SK-N-MC (cell line): ENCODE measurements at regions not wholly inside any gene's neighbourhood (a gene's known extent, or its start where the extent isn't known, plus 50 kb on each side); places are given as distances from the start of the nearest gene placed in this dataset.

ENCODE experiments used
- EZH2 ChIP-seq: fragments of 200-600 bp; sonication (generic); IDR thresholded peaks from one replicate; pipeline ENCODE4 v1.6.1; 2017; ENCODE audit warnings: antibody characterized with exemption
- POLR2AphosphoS5 ChIP-seq: IDR thresholded peaks from 2 replicates; pipeline ENCODE4 v1.6.1; 2012; ENCODE audit warnings: mild to moderate bottlenecking, low read depth, low read length, borderline replicate concordance

DNA sequence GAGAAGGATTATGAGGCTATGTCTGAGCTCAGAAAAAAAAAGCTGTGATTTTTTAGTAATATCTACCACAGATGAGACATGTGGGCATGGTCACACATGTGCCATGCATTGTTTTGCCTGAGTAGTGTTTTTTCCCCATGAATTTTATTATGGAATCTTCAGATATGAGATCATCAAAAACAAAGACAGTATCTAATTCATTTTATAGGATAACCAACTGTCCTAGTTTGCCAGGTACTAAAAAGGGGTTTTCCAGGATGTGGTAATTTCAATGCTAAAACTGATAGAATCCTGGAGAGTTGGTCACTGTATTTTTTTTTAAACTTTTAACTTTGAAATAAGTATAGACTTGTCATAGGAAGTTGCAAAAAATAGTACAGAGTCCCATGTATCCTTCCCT lies 127.4 kb upstream of the MAP3K7 start:
- TF ChIP-seq POLR2AphosphoS5: no peak
- TF ChIP-seq EZH2: no peak
